GM12878 (cell line): ENCODE measurements at regions not wholly inside any gene's neighbourhood (a gene's known extent, or its start where the extent isn't known, plus 50 kb on each side); places are given as distances from the start of the nearest gene placed in this dataset.

Experiments used
- ATAC-seq: fragments of 200-7000 bp; cut with Tn5 transposase; 3 replicates; pipeline ENCODE4 v1.9.1; 2020; ENCODE audit warnings: mild to moderate bottlenecking, moderate library complexity
- BruUV-seq: library from RNA; stranded (reverse); fragments of 400-500 nt; replicated peaks from 2 replicates; lab custom pipeline; 2021; lab: Mats Ljungman, UMichigan
- CTCF ChIA-PET: fragments of 300-600 bp; sonication (Branson Sonifier 250); formaldehyde crosslinking; extraction: SDS; loops from one replicate; lab custom pipeline; 2021; ENCODE audit warnings: inconsistent platforms; lab: Yijun Ruan, JAX
- POLR2A ChIA-PET: fragments of 350-600 bp; formaldehyde crosslinking; extraction: SDS; loops from one replicate; lab custom pipeline; 2021; ENCODE audit warnings: inconsistent platforms; lab: Charles Lee
- RAD21 ChIA-PET: fragments of 300-600 bp; sonication (Branson Sonifier 250); formaldehyde crosslinking; loops from one replicate; lab custom pipeline; 2023; ENCODE audit warnings: antibody characterized with exemption; ENCODE audit not compliant: unreplicated experiment; lab: Charles Lee
- SMC1A ChIA-PET: fragments of 300-600 bp; sonication (Branson Sonifier 250); formaldehyde crosslinking; loops from one replicate; lab custom pipeline; 2023; ENCODE audit not compliant: unreplicated experiment, uncharacterized antibody; lab: Charles Lee
- DNase-seq: peaks from one replicate; pipeline ENCODE4 v3.0.0-alpha.2; 2011; ENCODE audit warnings: low read depth, low spot score
- FAIRE-seq: peaks from 3 replicates; lab custom pipeline; 2011; peaks lifted over from hg19 to GRCh38; lab: Jason Lieb, UNC
- H2AFZ ChIP-seq: 2 replicates; pipeline ENCODE4 v1.6.0; 2011; ENCODE audit warnings: low read depth, low read length, control low read depth; ENCODE audit not compliant: control insufficient read depth
- H3K27ac ChIP-seq: 2 replicates; pipeline ENCODE4 v1.5.1; 2011; ENCODE audit warnings: control low read depth; ENCODE audit not compliant: control insufficient read depth, insufficient read depth
- H3K27me3 ChIP-seq, 2 experiments: replicated peaks in 1 of 2; 2 replicates each; pipeline versions ENCODE4 v1.6.0 to v1.6.1; 2011; ENCODE audit warnings: low read length in 1 of 2; ENCODE audit not compliant: control insufficient read depth in 2 of 2, insufficient read depth in 2 of 2
- H3K36me3 ChIP-seq, 2 experiments: 2 replicates each; pipeline ENCODE4 v1.5.1; 2011; ENCODE audit warnings: low read length in 1 of 2; ENCODE audit not compliant: control insufficient read depth in 2 of 2, insufficient read depth in 2 of 2
- H3K4me1 ChIP-seq: 2 replicates; pipeline ENCODE4 v1.6.1; 2011; ENCODE audit warnings: mild to moderate bottlenecking, low read length, moderate library complexity, mixed read lengths; ENCODE audit not compliant: control insufficient read depth, insufficient read depth
- H3K4me2 ChIP-seq: 2 replicates; pipeline ENCODE4 v1.6.0; 2011; ENCODE audit warnings: control low read depth; ENCODE audit not compliant: control insufficient read depth, insufficient read depth
- H3K4me3 ChIP-seq: fragments of 200-600 bp; sonication (generic); 2 replicates; pipeline ENCODE4 v1.5.1; 2016
- H3K79me2 ChIP-seq: 2 replicates; pipeline ENCODE4 v1.6.0; 2011; ENCODE audit warnings: low read length; ENCODE audit not compliant: control insufficient read depth, insufficient read depth
- H3K9ac ChIP-seq: 2 replicates; pipeline ENCODE4 v1.8.0; 2011; ENCODE audit warnings: low read length, control low read depth, mixed read lengths; ENCODE audit not compliant: control insufficient read depth, insufficient read depth
- H3K9me3 ChIP-seq: replicated peaks from 3 replicates; pipeline ENCODE4 v1.5.1; 2011; ENCODE audit warnings: mild to moderate bottlenecking, low read length; ENCODE audit not compliant: control insufficient read depth, insufficient read depth
- H4K20me1 ChIP-seq: 2 replicates; pipeline ENCODE4 v1.6.0; 2011; ENCODE audit not compliant: control insufficient read depth, insufficient read depth
- CREM ChIP-seq: IDR thresholded peaks from 2 replicates; pipeline ENCODE4 v1.6.1; 2014; ENCODE audit warnings: antibody characterized with exemption, low read depth
- EZH2 ChIP-seq: IDR thresholded peaks from 2 replicates; pipeline ENCODE4 v1.6.1; 2012; ENCODE audit warnings: low read depth, mild to moderate bottlenecking, control low read depth, inconsistent platforms, low read length, borderline replicate concordance; ENCODE audit not compliant: control insufficient read depth
- FOS ChIP-seq: IDR thresholded peaks from 3 replicates; pipeline ENCODE4 v1.6.1; 2011; ENCODE audit warnings: borderline replicate concordance; ENCODE audit not compliant: insufficient read length; ENCODE audit errors: extremely low read depth
- HDAC6 ChIP-seq: fragments of 200-600 bp; sonication (generic); IDR thresholded peaks from one replicate; pipeline ENCODE4 v1.8.0; 2017; ENCODE audit warnings: antibody characterized with exemption; ENCODE audit not compliant: unreplicated experiment
- IKZF2 ChIP-seq, 2 experiments: fragments of 450-650 bp; IDR thresholded peaks; 2 replicates each; pipeline ENCODE4 v1.6.1; 2017; ENCODE audit warnings: mild to moderate bottlenecking in 2 of 2, moderate library complexity in 2 of 2
- KLF5 ChIP-seq: fragments of 450-650 bp; IDR thresholded peaks from 2 replicates; pipeline ENCODE4 v1.6.1; 2014; ENCODE audit warnings: mild to moderate bottlenecking; ENCODE audit not compliant: partially characterized antibody
- NFIC ChIP-seq: IDR thresholded peaks from 2 replicates; pipeline ENCODE4 v1.6.1; 2012; ENCODE audit warnings: low read depth, mild to moderate bottlenecking, inconsistent platforms, low read length, moderate library complexity
- NR2C1 ChIP-seq: fragments of 450-650 bp; IDR thresholded peaks from 2 replicates; pipeline ENCODE4 v1.6.1; 2017; ENCODE audit warnings: antibody characterized with exemption, mild to moderate bottlenecking, moderate library complexity
- POU2F2 ChIP-seq: IDR thresholded peaks from 3 replicates; pipeline ENCODE4 v1.6.1; 2011; ENCODE audit warnings: low read depth, mild to moderate bottlenecking, low read length, borderline replicate concordance
- RELA ChIP-seq: fragments of 450-650 bp; IDR thresholded peaks from 2 replicates; pipeline ENCODE4 v1.8.0; 2014; ENCODE audit warnings: borderline replicate concordance; ENCODE audit not compliant: partially characterized antibody
- RUNX3 ChIP-seq: IDR thresholded peaks from 2 replicates; pipeline ENCODE4 v1.6.1; 2012; ENCODE audit warnings: low read length, inconsistent platforms
- SMAD1 ChIP-seq: fragments of 450-650 bp; IDR thresholded peaks from 2 replicates; pipeline ENCODE4 v1.6.1; 2018; ENCODE audit warnings: mild to moderate bottlenecking, low read depth; ENCODE audit not compliant: partially characterized antibody
- SUPT20H ChIP-seq: IDR thresholded peaks from 2 replicates; pipeline ENCODE4 v1.6.1; 2011; ENCODE audit warnings: low read depth, mild to moderate bottlenecking, low read length, moderate library complexity, borderline replicate concordance; ENCODE audit not compliant: control insufficient read depth
- SUZ12 ChIP-seq: fragments of 200-600 bp; sonication (generic); IDR thresholded peaks from one replicate; pipeline ENCODE4 v1.6.1; 2018; ENCODE audit warnings: antibody characterized with exemption, mild to moderate bottlenecking; ENCODE audit not compliant: unreplicated experiment
- TCF7 ChIP-seq: IDR thresholded peaks from 2 replicates; pipeline ENCODE4 v1.6.1; 2014; ENCODE audit warnings: antibody characterized with exemption, borderline replicate concordance
- WRNIP1 ChIP-seq: IDR thresholded peaks from 2 replicates; pipeline ENCODE4 v1.6.1; 2011; ENCODE audit warnings: low read depth, low read length, improper control_type of control experiment, borderline replicate concordance
- ZNF217 ChIP-seq: fragments of 450-650 bp; IDR thresholded peaks from 2 replicates; pipeline ENCODE4 v1.6.1; 2017; ENCODE audit warnings: antibody characterized with exemption, mild to moderate bottlenecking
- WGBS: methylation state at CpG from one replicate; pipeline ENCODE4 v1.1.6; 2016; ENCODE audit warnings: low lambda C conversion rate; ENCODE audit not compliant: insufficient replicate concordance, insufficient coverage; ENCODE audit errors: missing lambda C conversion rate; 5-methylcytosine and 5-hydroxymethylcytosine counted together
- in situ Hi-C: fragments of 300-500 bp; cut with MboI; formaldehyde crosslinking; loops from 9 replicates; pipeline ENCODE4 v1.14.3; 2018; ENCODE audit warnings: mixed read lengths
- intact Hi-C: fragments of 100-400 bp; cut with micrococcal nuclease; formaldehyde crosslinking; loops from one replicate; pipeline ENCODE4 v1.14.2; 2022; ENCODE audit not compliant: unreplicated experiment
- TF ChIP-seq, protein P1 (sequence below): fragments of 150-350 bp; IDR thresholded peaks from 2 replicates; pipeline ENCODE4 v1.6.1; 2014; ENCODE audit warnings: mild to moderate bottlenecking, low read depth, low read length
- TF ChIP-seq, protein P2 (sequence below): IDR thresholded peaks from 2 replicates; pipeline ENCODE4 v1.6.1; 2011; ENCODE audit warnings: low read depth, low read length, improper control_type of control experiment, borderline replicate concordance
- TF ChIP-seq, protein P3 (sequence below): fragments of 450-650 bp; IDR thresholded peaks from 2 replicates; pipeline ENCODE4 v1.6.1; 2017; ENCODE audit warnings: mild to moderate bottlenecking, moderate library complexity

DNA sequence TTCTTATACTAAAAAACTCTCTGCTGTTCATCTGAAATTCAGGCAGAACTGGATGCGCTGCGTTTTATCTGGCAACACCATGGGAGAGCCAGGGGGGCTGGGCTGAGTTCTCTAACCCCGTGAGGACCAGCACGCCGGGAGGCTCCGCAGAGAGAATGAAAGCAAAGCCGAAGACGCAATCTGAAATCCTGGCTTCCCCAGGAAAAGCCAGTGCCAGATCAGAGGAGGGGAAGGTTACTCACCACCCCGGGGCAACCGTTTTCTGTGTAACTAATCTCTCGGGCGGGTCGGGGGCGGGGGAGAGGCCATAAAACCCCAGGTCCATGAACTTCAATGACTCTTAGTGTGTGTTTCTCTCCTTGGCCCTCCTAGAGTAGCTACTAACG is 99.4 kb downstream of the SHANK2 start:
- intact Hi-C loops: no loop called here
- in situ Hi-C loops: no loop called here

More for the DNA sequence above, 99.4 kb downstream of the SHANK2 start:
- no peak overlapping the region for H3K27ac ChIP-seq
- ATAC-seq (no peak), FAIRE-seq (no peak)
- ChIA-PET POLR2A (no interaction called here), CTCF (no interaction called here)
- no peaks in the 10 kb centered on the region; a peak in 1 of 4 replicates for H3K27me3 ChIP-seq
- no peaks in the 10 kb centered on the region for H3K79me2 ChIP-seq
- no peak overlapping the region for H2AFZ ChIP-seq
- H3K4me3 ChIP-seq: no peak overlapping the region
- H3K9ac ChIP-seq: no peak overlapping the region
- WGBS: 6% methylated on average over 12 of the region's 15 CpGs
- BruUV-seq: no TSS peak
- no peaks in the 10 kb centered on the region for H4K20me1 ChIP-seq
- TF ChIP-seq WRNIP1: no peak
- TF ChIP-seq SUPT20H: no peak
- no peak for TF ChIP-seq IKZF2 (IDR thresholded peaks at IDR 0.05)
- TF ChIP-seq RUNX3: no peak
- no peak for TF ChIP-seq EZH2
- no peak for TF ChIP-seq CREM
- TF ChIP-seq POU2F2: no peak
- TF ChIP-seq RELA: no peak
- TF ChIP-seq SMAD1: no peak
- no peak for TF ChIP-seq KLF5
- TF ChIP-seq, protein P1, sequence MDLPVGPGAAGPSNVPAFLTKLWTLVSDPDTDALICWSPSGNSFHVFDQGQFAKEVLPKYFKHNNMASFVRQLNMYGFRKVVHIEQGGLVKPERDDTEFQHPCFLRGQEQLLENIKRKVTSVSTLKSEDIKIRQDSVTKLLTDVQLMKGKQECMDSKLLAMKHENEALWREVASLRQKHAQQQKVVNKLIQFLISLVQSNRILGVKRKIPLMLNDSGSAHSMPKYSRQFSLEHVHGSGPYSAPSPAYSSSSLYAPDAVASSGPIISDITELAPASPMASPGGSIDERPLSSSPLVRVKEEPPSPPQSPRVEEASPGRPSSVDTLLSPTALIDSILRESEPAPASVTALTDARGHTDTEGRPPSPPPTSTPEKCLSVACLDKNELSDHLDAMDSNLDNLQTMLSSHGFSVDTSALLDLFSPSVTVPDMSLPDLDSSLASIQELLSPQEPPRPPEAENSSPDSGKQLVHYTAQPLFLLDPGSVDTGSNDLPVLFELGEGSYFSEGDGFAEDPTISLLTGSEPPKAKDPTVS: no peak
- TF ChIP-seq NR2C1: no peak
- TF ChIP-seq ZNF217: no peak
- no peak for TF ChIP-seq SUZ12
- TF ChIP-seq, protein P2, sequence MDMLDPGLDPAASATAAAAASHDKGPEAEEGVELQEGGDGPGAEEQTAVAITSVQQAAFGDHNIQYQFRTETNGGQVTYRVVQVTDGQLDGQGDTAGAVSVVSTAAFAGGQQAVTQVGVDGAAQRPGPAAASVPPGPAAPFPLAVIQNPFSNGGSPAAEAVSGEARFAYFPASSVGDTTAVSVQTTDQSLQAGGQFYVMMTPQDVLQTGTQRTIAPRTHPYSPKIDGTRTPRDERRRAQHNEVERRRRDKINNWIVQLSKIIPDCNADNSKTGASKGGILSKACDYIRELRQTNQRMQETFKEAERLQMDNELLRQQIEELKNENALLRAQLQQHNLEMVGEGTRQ: no peak
- TF ChIP-seq HDAC6: no peak
- TF ChIP-seq, protein P3, sequence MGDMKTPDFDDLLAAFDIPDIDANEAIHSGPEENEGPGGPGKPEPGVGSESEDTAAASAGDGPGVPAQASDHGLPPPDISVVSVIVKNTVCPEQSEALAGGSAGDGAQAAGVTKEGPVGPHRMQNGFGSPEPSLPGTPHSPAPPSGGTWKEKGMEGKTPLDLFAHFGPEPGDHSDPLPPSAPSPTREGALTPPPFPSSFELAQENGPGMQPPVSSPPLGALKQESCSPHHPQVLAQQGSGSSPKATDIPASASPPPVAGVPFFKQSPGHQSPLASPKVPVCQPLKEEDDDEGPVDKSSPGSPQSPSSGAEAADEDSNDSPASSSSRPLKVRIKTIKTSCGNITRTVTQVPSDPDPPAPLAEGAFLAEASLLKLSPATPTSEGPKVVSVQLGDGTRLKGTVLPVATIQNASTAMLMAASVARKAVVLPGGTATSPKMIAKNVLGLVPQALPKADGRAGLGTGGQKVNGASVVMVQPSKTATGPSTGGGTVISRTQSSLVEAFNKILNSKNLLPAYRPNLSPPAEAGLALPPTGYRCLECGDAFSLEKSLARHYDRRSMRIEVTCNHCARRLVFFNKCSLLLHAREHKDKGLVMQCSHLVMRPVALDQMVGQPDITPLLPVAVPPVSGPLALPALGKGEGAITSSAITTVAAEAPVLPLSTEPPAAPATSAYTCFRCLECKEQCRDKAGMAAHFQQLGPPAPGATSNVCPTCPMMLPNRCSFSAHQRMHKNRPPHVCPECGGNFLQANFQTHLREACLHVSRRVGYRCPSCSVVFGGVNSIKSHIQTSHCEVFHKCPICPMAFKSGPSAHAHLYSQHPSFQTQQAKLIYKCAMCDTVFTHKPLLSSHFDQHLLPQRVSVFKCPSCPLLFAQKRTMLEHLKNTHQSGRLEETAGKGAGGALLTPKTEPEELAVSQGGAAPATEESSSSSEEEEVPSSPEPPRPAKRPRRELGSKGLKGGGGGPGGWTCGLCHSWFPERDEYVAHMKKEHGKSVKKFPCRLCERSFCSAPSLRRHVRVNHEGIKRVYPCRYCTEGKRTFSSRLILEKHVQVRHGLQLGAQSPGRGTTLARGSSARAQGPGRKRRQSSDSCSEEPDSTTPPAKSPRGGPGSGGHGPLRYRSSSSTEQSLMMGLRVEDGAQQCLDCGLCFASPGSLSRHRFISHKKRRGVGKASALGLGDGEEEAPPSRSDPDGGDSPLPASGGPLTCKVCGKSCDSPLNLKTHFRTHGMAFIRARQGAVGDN: no peak
- TF ChIP-seq FOS: no peak
- no peak for TF ChIP-seq TCF7
- no peak for TF ChIP-seq NFIC
- TF ChIP-seq, all 136 proteins: peak for 0
- Histone ChIP-seq H3K9me3 (no peaks in the 10 kb centered on the region), H3K4me1 (no peaks in the 10 kb centered on the region), H3K4me2 (no peak overlapping the region), H3K36me3 (no peaks in the 10 kb centered on the region)
- DNase-seq: no peak
- ChIA-PET SMC1A (no interaction called here), RAD21 (no interaction called here)
